ENCODE measurements at regions not wholly inside any gene's neighbourhood (a gene's known extent, or its start where the extent isn't known, plus 50 kb on each side); places are given as distances from the start of the nearest gene placed in this dataset.

DNA sequence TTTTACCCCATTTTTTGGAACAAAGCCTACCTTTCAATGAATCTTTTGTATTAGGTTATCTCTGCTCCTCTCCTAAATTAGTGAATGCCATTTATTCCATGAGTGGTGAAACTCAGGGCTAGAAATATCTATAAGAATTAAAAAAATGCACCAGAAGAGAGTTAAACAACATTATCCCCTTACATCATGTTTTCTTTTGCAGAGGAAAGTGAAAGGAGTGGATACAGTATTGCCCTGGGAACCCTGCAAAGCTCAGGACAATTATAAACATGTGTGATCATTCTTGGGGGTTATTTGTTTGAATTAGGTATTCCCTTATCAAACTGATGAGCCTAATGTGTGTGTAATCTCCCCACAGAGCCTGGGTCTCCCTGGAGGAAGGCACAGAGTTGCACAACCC is 559.2 kb downstream of the RNF144A start:
- Histone ChIP-seq H3K36me3 (ENCODE audit: control insufficient read depth, insufficient read depth, low read length) (no peaks in the 10 kb centered on the region), H3K4me1 (ENCODE audit: control insufficient read depth, insufficient read depth, low read length) (no peaks in the 10 kb centered on the region), H3K4me3 (ENCODE audit: low read length) (no peak overlapping the region), H3K27me3 (ENCODE audit: control insufficient read depth, insufficient read depth, low read length) (no peaks in the 10 kb centered on the region), H3K27ac (ENCODE audit: low read length) (no peak overlapping the region), H3K9me3 (ENCODE audit: control insufficient read depth, insufficient read depth, low read length) (no peaks in the 10 kb centered on the region; the same call in 1 of the 2 replicates)
- no peak for DNase-seq (ENCODE audit: low read depth, low spot score)

- Histone ChIP-seq H3K4me1 (ENCODE audit: control insufficient read depth, insufficient read depth, low read length) (no peaks in the 10 kb centered on the region), H3K36me3 (ENCODE audit: control insufficient read depth, insufficient read depth, low read length) (no peaks in the 10 kb centered on the region), H3K27ac (ENCODE audit: low read length) (no peak overlapping the region), H3K27me3 (ENCODE audit: control insufficient read depth, insufficient read depth, low read length) (no peaks in the 10 kb centered on the region), H3K4me3 (ENCODE audit: low read length) (no peak overlapping the region), H3K9me3 (ENCODE audit: control insufficient read depth, insufficient read depth, low read length) (no peaks in the 10 kb centered on the region; the same call in 1 of the 2 replicates)
- no peak for DNase-seq (ENCODE audit: low read depth, low spot score)
Observed at GRCh38 chr2:7479603-7480002, 562.4 kb downstream of the RNF144A start.

DNA sequence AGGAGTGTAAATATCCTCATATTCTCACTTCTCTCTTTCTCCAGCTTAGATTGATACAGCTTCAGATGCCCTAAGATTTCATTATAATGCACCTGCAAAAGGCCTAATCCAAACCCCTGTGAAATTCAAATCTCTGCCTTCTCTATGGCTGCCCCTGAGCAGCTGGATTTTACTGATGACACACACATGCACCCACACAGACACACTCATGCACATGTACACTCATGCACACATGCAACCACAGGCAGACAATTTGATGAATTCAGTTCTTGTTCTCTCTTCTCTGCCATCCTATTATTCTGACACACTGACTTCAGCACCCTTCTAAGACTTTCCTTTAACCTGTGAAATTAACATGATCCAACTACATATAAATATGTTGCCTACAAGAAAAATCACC is 563.2 kb downstream of the RNF144A start:
- no peak overlapping the region for H3K27ac ChIP-seq (ENCODE audit: low read length)
- no peak overlapping the region for H3K4me3 ChIP-seq (ENCODE audit: low read length)
- no peaks in the 10 kb centered on the region for H3K4me1 ChIP-seq (ENCODE audit: control insufficient read depth, insufficient read depth, low read length)
- no peaks in the 10 kb centered on the region; the same call in 1 of the 2 replicates for H3K9me3 ChIP-seq (ENCODE audit: control insufficient read depth, insufficient read depth, low read length)
- H3K27me3 ChIP-seq (ENCODE audit: control insufficient read depth, insufficient read depth, low read length), result no peaks in the 10 kb centered on the region
- DNase-seq (ENCODE audit: low read depth, low spot score), result no peak
- no peaks in the 10 kb centered on the region for H3K36me3 ChIP-seq (ENCODE audit: control insufficient read depth, insufficient read depth, low read length)

DNA sequence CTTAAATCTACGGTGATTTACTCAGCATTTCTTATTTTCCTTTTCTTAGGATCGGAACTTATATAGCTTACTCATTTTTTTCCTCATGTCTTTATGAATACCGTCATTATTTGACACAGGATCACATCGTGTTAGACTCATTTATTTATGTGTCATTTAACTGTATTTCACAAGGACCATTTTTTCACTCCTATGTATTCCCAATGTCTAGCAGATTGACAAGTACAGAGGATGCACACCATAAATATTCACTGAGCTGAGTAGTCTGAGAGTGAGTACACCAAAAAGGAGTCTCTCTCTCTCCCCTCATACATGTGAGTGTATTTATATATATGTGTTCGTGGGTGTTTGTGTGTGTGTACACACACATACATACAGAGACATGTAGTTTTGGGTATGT is 573.5 kb downstream of the RNF144A start:
- no peak for DNase-seq (ENCODE audit: low read depth, low spot score)
- no peaks in the 10 kb centered on the region for H3K27me3 ChIP-seq (ENCODE audit: control insufficient read depth, insufficient read depth, low read length)
- WGBS (ENCODE audit: insufficient coverage, insufficient read length), result no CpG with 5 or more reads among the region's 5 CpGs
- no peaks in the 10 kb centered on the region for H3K36me3 ChIP-seq (ENCODE audit: control insufficient read depth, insufficient read depth, low read length)
- no peaks in the 10 kb centered on the region for H3K9me3 ChIP-seq (ENCODE audit: control insufficient read depth, insufficient read depth, low read length)
- no peak overlapping the region for H3K4me3 ChIP-seq (ENCODE audit: low read length)
- no peak overlapping the region for H3K27ac ChIP-seq (ENCODE audit: low read length)
- H3K4me1 ChIP-seq (ENCODE audit: control insufficient read depth, insufficient read depth, low read length), result no peaks in the 10 kb centered on the region

DNA sequence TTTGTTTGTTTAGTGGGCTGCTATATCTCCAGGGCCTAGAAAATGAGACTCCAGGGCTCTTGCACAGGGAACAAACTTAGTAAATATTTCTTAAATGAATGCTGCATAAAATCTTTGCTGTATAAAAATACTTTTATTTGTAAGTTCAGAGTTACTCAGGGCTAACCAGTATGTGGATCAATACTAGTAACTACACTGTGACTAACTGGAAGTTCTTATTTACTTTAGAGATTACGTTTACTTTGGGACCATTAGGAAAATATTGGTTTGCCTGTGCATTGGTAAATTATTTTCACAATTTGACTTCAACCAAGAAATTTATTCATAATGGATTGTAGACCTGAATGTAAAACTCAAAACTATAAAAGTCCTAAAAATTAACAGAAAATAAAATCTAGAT is 575.5 kb downstream of the RNF144A start:
- Histone ChIP-seq H3K9me3 (ENCODE audit: control insufficient read depth, insufficient read depth, low read length) (no peaks in the 10 kb centered on the region), H3K4me1 (ENCODE audit: control insufficient read depth, insufficient read depth, low read length) (no peaks in the 10 kb centered on the region), H3K27ac (ENCODE audit: low read length) (no peak overlapping the region), H3K4me3 (ENCODE audit: low read length) (no peak overlapping the region), H3K36me3 (ENCODE audit: control insufficient read depth, insufficient read depth, low read length) (no peaks in the 10 kb centered on the region), H3K27me3 (ENCODE audit: control insufficient read depth, insufficient read depth, low read length) (no peaks in the 10 kb centered on the region)
- no CpG with 5 or more reads among the region's 1 CpG for WGBS (ENCODE audit: insufficient coverage, insufficient read length)
- DNase-seq (ENCODE audit: low read depth, low spot score), result no peak

DNA sequence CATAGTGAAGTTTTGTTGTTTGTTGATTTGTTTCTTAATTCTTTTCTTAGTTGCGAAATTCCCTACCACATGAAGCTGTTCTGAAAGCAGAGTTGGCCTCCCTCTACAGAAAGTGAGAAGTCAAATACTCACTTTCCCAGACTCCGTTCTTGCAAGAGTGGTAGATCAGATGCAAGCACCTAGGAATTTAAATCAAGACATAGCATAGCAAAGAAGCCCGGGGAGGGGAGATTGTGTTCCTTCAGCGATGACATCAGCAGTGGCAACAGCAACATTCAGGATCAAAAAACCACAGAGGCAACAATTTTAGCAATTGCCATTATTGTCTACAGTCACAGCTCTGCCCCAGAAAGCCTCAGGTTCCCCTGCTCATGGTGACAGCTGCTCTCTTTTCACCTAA is 580.0 kb downstream of the RNF144A start:
- H3K36me3 ChIP-seq (ENCODE audit: control insufficient read depth, insufficient read depth, low read length), result no peaks in the 10 kb centered on the region
- H3K4me1 ChIP-seq (ENCODE audit: control insufficient read depth, insufficient read depth, low read length), result no peaks in the 10 kb centered on the region
- H3K27me3 ChIP-seq (ENCODE audit: control insufficient read depth, insufficient read depth, low read length), result no peaks in the 10 kb centered on the region
- H3K4me3 ChIP-seq (ENCODE audit: low read length), result no peak overlapping the region
- WGBS (ENCODE audit: insufficient coverage, insufficient read length), result no CpG with 5 or more reads among the region's 4 CpGs
- no peak overlapping the region for H3K27ac ChIP-seq (ENCODE audit: low read length)
- no peak for DNase-seq (ENCODE audit: low read depth, low spot score)
- no peaks in the 10 kb centered on the region for H3K9me3 ChIP-seq (ENCODE audit: control insufficient read depth, insufficient read depth, low read length)

DNA sequence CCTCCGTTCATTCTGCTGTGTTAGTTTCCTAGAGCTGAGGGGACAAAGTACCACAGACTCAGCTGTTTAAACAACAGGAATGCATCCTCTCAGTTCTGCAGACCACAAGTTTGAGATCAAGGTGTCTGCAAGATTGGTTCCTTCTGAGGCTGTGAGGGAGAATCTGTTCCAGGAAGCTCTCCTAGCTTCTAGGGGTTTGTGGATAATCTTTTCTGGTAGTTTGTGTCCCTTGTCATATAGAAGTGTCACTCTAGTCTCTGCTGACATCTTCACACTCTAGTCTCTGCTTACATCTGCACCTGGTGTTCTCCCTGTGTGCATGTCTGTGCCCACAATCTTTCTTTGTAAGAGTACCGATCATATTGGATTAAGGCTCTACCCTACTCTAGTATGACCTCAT is 581.8 kb downstream of the RNF144A start:
- Histone ChIP-seq H3K27ac (ENCODE audit: low read length) (no peak overlapping the region), H3K36me3 (ENCODE audit: control insufficient read depth, insufficient read depth, low read length) (no peaks in the 10 kb centered on the region), H3K27me3 (ENCODE audit: control insufficient read depth, insufficient read depth, low read length) (no peaks in the 10 kb centered on the region), H3K4me3 (ENCODE audit: low read length) (no peak overlapping the region), H3K9me3 (ENCODE audit: control insufficient read depth, insufficient read depth, low read length) (no peaks in the 10 kb centered on the region), H3K4me1 (ENCODE audit: control insufficient read depth, insufficient read depth, low read length) (no peaks in the 10 kb centered on the region)
- no CpG with 5 or more reads among the region's 2 CpGs for WGBS (ENCODE audit: insufficient coverage, insufficient read length)
- no peak for DNase-seq (ENCODE audit: low read depth, low spot score)

- Histone ChIP-seq H3K9me3 (ENCODE audit: control insufficient read depth, insufficient read depth, low read length) (no peaks in the 10 kb centered on the region), H3K27ac (ENCODE audit: low read length) (no peak overlapping the region), H3K4me3 (ENCODE audit: low read length) (no peak overlapping the region), H3K27me3 (ENCODE audit: control insufficient read depth, insufficient read depth, low read length) (no peaks in the 10 kb centered on the region), H3K36me3 (ENCODE audit: control insufficient read depth, insufficient read depth, low read length) (no peaks in the 10 kb centered on the region), H3K4me1 (ENCODE audit: control insufficient read depth, insufficient read depth, low read length) (no peaks in the 10 kb centered on the region)
- DNase-seq (ENCODE audit: low read depth, low spot score), result no peak
Observed at GRCh38 chr2:7502336-7502735, 585.1 kb downstream of the RNF144A start.

GRCh38 chr2:7508296-7508943 is 591.2 kb downstream of the RNF144A start:
- no peak for DNase-seq (ENCODE audit: low read depth, low spot score)
- Histone ChIP-seq H3K4me1 (ENCODE audit: control insufficient read depth, insufficient read depth, low read length) (no peaks in the 10 kb centered on the region), H3K4me3 (ENCODE audit: low read length) (no peak overlapping the region), H3K9me3 (ENCODE audit: control insufficient read depth, insufficient read depth, low read length) (no peaks in the 10 kb centered on the region), H3K27me3 (ENCODE audit: control insufficient read depth, insufficient read depth, low read length) (no peaks in the 10 kb centered on the region), H3K36me3 (ENCODE audit: control insufficient read depth, insufficient read depth, low read length) (no peaks in the 10 kb centered on the region), H3K27ac (ENCODE audit: low read length) (no peak overlapping the region)
- no CpG with 5 or more reads among the region's 4 CpGs for WGBS (ENCODE audit: insufficient coverage, insufficient read length)

GRCh38 chr2:7510353-7510752 is 593.1 kb downstream of the RNF144A start:
- Histone ChIP-seq H3K27me3 (ENCODE audit: control insufficient read depth, insufficient read depth, low read length) (no peaks in the 10 kb centered on the region), H3K4me3 (ENCODE audit: low read length) (no peak overlapping the region), H3K9me3 (ENCODE audit: control insufficient read depth, insufficient read depth, low read length) (no peaks in the 10 kb centered on the region), H3K4me1 (ENCODE audit: control insufficient read depth, insufficient read depth, low read length) (no peaks in the 10 kb centered on the region), H3K36me3 (ENCODE audit: control insufficient read depth, insufficient read depth, low read length) (no peaks in the 10 kb centered on the region), H3K27ac (ENCODE audit: low read length) (no peak overlapping the region)
- no peak for DNase-seq (ENCODE audit: low read depth, low spot score)
- WGBS (ENCODE audit: insufficient coverage, insufficient read length), result no CpG with 5 or more reads among the region's 4 CpGs

GRCh38 chr2:7513834-7514233 is 596.6 kb downstream of the RNF144A start:
- no CpG with 5 or more reads among the region's 3 CpGs for WGBS (ENCODE audit: insufficient coverage, insufficient read length)
- Histone ChIP-seq H3K36me3 (ENCODE audit: control insufficient read depth, insufficient read depth, low read length) (no peaks in the 10 kb centered on the region), H3K4me1 (ENCODE audit: control insufficient read depth, insufficient read depth, low read length) (no peaks in the 10 kb centered on the region), H3K4me3 (ENCODE audit: low read length) (no peak overlapping the region), H3K9me3 (ENCODE audit: control insufficient read depth, insufficient read depth, low read length) (no peaks in the 10 kb centered on the region), H3K27ac (ENCODE audit: low read length) (no peak overlapping the region), H3K27me3 (ENCODE audit: control insufficient read depth, insufficient read depth, low read length) (no peaks in the 10 kb centered on the region)
- DNase-seq (ENCODE audit: low read depth, low spot score), result no peak

Measured in iPS DF 6.9 (cell line).